ENCODE measurements at regions not wholly inside any gene's neighbourhood (a gene's known extent, or its start where the extent isn't known, plus 50 kb on each side); places are given as distances from the start of the nearest gene placed in this dataset.

DNA sequence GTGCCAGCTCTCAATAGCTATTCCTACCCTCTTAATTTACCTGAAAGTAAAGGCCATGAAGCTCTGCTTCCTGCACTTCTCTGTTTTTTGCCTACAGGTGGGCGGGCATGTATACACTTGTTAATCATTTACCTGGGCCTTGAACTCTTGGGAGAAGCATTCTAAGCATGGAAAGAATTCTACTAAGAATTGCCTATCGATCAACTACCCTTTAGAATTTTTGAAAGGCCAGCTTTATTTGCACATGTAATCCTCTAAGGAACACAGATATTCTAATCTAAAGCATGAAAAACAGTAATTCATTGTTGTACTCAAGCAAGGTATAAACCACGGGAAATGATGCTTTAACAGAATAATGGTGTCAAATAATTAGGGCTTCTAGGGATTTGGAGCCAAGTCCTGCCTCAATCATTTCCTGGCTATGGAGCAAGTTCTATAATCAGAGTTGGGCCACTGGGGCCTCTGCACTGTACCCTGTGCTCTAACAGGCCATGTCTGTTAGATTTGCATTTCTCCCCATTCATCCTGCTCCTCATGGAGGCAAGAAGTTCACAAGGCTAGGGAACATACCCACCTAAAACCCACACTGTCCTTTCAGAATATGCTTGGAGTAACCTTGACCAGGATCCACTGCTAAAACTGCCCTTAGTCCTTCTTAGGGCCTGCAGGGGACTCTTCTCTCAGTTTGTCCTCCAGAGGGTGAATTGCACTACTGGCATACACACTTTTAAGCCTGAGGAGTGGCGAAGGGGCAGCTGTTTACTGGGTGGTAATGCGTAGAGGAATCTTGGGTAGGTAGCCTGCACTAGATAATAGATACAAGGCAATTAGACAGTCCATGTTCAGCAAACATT lies 276.4 kb upstream of the JAG1 start:
- DNase-seq (ENCODE audit: extremely low read depth, low read depth, low spot score): no peak

GRCh38 chr20:10951216-10951615 lies 277.4 kb upstream of the JAG1 start:
- no peak for DNase-seq (ENCODE audit: extremely low read depth, low read depth, low spot score)

GRCh38 chr20:10951904-10952303 lies 278.1 kb upstream of the JAG1 start:
- DNase-seq (ENCODE audit: extremely low read depth, low read depth, low spot score): no peak

DNA sequence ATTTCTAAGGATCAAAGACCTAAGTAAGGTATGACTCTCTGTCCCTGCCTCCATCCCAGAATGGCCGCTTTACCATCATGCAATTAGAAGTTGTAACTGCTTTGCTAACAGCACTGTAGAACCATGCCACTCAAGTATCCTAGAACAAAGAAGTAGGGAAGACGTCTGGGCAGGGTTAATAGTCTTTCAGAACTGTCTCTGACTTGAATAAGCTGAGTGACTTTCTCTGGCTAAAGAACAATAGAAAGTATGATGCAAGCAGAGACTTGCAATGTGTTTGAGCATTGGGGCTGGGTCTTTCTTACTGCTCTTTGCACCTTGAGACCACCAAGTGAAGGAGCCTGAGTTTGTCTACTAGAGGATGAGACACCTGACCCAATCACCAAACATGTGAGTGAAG lies 279.6 kb upstream of the JAG1 start:
- DNase-seq (ENCODE audit: extremely low read depth, low read depth, low spot score): no peak

GRCh38 chr20:10954137-10954840 lies 280.5 kb upstream of the JAG1 start:
- no peak for DNase-seq (ENCODE audit: extremely low read depth, low read depth, low spot score)

DNA sequence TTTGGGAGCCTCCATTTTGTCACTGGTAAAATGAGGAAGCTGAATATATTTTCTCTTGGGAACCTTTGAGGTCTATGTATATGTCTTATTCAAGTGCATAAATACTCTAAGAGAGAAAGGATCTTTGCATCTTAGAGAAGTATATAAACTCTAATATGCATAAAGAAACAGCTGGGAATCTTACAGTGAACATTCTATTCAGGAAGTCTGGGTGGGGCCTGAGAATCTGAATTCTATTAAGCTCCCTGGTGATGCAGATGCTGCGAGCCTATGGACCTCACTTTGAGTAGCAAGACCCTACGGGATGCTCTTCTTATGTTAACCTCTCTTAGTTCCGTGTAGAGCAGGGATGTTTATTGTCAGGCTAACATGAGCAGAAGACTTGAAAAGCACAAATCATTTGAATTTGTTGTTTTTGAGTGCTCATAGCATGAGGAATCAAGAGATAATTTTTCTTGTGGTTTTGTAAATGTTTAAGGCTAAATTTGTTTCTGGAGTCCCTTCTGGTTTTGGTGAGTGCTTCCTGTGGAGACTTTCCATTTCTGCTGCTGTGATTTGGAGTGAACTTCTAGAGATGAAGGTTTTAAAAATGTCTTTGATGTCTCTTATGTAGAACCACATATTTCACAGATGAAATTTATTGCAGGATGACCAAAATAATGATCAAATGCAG lies 281.2 kb upstream of the JAG1 start:
- DNase-seq (ENCODE audit: extremely low read depth, low read depth, low spot score): no peak

DNA sequence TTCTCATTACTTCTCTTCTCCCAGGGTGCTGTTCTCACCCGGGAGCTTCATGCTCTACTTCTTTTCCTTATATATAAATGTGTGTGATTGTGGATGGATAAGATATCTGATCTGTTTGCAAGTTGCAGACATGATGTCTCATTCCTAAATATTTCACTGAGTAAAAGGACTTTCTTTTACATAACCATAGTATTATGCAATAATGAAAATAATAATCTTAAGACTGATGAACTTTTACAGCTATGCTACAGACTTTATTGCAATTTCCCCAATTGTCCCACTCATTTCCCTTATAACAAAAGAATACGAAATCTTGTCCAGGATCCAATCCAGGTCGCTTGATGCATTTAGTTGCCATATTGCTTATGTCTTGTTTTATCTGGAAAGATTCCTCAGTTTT lies 284.5 kb upstream of the JAG1 start:
- no peak for DNase-seq (ENCODE audit: extremely low read depth, low read depth, low spot score)

- no peak for DNase-seq (ENCODE audit: extremely low read depth, low read depth, low spot score)
These were observed 286.6 kb upstream of the JAG1 start for GRCh38 chr20:10960416-10960815.

DNA sequence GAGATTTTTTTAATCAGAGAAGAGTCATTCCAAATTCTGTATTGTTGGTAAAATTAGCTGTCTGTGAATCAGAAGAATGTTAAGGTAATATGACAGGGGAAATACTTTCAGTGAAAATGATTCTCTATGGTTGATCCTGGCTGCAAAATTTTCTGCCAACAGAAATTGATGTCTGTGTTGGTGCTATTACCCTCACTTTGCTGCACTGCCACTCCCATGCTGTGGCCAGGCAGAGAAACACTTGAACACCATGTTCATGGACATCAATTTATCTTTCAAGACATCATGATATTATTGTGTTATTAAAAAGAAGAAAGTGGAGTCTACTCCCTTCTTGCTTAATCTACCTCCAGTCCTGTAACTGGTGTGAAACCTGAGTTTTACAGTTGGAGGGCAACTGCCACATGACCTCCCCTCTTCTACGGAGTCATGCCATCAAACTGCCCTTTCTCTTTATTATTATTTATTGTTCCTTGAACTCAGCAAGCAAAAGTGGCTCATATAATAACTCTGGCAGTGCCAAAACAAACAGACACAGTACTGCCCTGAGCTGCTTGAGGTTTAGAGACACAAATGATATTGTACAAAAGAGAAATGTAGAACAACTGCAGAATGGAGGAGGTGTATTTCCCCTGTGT lies 288.0 kb upstream of the JAG1 start:
- DNase-seq (ENCODE audit: extremely low read depth, low read depth, low spot score): no peak

GRCh38 chr20:10962937-10963336 lies 289.1 kb upstream of the JAG1 start:
- DNase-seq (ENCODE audit: extremely low read depth, low read depth, low spot score): no peak

GRCh38 chr20:10963717-10964266 lies 290.0 kb upstream of the JAG1 start:
- peak; percentile 44 for DNase-seq (ENCODE audit: extremely low read depth, low read depth, low spot score)

DNA sequence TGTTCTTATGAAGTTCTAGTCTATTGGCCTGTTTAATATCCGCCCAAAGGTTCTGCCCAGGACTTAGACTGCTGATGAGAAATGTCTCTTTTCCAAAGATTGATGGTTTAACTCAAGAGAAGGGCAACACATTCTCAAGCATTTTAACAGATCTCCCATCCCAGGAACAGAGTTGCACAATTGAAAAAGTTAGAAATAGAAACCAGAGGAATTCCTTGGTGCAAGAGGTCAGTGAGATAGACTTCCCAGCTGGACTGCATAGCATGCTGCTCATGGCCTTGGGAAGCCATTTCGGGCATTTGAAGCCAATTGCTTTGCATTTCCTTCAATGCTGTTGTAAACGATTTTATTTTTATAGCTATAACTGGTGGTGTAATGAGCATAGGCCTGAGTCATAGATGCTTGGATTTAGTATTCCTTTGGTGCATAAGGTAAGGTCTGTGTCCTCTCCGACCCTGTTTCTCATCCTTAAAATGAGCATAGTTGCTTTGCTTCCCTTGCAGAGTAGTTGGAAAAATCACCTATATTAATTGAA lies 292.2 kb upstream of the JAG1 start:
- no peak for DNase-seq (ENCODE audit: extremely low read depth, low read depth, low spot score)

- DNase-seq (ENCODE audit: extremely low read depth, low read depth, low spot score): no peak
These were observed 296.3 kb upstream of the JAG1 start for GRCh38 chr20:10970109-10970508.

- DNase-seq (ENCODE audit: extremely low read depth, low read depth, low spot score): no peak
These were observed 297.3 kb upstream of the JAG1 start for GRCh38 chr20:10971096-10971495.

DNA sequence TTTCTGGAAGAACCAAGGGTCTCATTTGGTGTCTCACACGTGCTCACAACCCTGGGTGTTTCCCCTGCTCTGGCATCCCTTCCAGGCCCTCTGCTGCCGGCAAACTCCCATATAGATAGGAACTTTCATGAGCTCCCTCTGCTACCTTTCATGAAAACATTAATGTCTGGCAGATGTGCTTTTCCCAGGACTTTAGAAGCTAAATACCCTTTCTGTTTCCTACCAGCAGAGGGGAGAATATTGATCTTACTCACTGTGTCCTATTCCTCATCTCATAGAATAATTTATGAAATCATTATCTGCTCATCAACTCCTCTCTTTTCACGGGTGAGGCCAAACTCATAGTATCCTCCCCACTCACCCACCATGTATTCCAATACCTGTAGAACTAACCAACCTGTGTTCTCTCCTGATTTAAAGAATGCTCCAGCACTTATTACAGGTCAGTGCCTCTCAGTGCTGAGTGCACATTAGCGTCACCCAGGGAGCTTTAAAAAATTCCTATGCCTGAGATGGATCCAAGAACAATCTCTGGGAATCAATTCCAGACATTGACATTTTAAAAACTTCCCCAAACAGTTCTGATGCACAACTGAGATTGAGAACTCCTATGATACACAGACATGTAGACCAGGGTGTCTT lies 298.5 kb upstream of the JAG1 start:
- no peak for DNase-seq (ENCODE audit: extremely low read depth, low read depth, low spot score)

DNA sequence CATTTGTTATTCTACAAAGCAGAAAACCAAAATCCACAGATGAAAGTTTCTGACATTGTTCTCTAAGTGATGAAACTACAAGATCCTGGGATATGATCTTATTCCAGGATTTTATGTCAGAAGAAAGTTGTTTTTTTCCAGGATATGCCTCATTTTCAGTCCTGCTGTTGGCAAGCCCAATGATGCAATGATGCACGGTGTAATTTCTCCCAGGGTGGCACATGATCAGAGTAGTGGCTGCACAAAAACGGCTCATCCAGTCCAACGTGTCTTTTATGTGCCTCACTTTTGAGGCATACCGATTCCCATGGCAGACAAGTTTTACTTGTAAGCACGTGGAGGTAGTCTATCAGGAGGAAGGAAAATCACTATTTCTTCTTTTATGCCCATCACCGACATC lies 302.3 kb upstream of the JAG1 start:
- no peak for DNase-seq (ENCODE audit: extremely low read depth, low read depth, low spot score)

GRCh38 chr20:10978019-10978702 lies 304.4 kb upstream of the JAG1 start:
- DNase-seq (ENCODE audit: extremely low read depth, low read depth, low spot score): no peak

DNA sequence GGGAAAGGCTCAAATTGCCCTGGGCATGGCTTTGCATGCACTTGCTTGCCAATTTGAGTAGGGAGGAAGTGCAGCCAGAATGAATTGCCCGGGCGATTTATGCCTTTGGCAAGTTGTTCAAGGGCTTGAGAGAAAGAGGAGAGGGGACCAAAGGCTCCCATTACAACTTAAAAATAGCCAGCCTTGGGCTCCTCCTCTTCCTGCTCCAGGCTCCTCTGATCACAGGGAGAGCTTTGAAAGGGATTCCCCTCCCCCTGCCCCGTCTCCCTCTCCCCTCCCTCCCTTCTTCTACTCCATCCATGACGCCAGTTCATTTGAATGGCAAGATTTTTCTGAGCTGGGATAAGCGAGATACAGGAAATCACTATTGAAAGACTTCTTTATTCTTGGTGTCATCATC lies 304.9 kb upstream of the JAG1 start:
- no peak for DNase-seq (ENCODE audit: extremely low read depth, low read depth, low spot score)

DNA sequence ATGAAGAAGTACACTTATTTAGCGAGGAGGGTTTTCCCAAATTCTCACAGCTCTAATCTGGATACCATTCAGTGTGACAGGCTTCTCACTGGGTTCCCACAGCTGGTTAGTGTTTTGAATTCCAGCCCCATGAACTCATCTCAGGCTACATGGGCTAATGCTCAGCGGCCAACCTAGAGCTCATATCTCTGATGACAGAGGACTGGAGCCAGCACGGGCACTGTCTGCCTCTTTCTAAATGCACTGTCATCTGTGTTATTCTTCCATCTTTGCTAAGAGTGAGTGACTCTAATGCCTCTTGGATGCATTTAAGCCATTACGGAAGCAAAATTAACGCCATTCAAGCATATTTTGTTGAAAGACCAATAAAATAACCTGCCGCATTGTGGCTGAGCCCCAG lies 308.9 kb upstream of the JAG1 start:
- no peak for DNase-seq (ENCODE audit: extremely low read depth, low read depth, low spot score)

DNA sequence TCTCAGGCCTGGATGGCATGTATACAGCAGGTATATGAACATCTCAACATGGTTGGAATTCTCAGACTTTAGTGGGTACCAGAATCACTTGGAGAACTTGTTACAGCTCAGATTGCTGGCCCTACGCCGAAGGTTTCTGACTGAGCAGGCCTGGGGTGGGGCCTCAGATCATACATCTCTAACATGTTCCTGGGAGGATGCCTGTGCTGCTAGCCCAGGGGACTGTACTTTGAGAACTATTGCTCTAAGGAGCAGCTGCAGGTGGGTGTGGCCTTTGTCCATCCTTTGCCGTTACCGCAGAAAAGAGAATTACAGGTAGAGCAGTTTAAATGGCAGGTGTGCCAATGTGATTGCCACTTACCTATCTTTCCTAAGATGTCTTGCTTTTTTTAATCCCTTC lies 310.5 kb upstream of the JAG1 start:
- no peak for DNase-seq (ENCODE audit: extremely low read depth, low read depth, low spot score)
